ENCODE measurements at regions not wholly inside any gene's neighbourhood (a gene's known extent, or its start where the extent isn't known, plus 50 kb on each side); places are given as distances from the start of the nearest gene placed in this dataset.

DNA sequence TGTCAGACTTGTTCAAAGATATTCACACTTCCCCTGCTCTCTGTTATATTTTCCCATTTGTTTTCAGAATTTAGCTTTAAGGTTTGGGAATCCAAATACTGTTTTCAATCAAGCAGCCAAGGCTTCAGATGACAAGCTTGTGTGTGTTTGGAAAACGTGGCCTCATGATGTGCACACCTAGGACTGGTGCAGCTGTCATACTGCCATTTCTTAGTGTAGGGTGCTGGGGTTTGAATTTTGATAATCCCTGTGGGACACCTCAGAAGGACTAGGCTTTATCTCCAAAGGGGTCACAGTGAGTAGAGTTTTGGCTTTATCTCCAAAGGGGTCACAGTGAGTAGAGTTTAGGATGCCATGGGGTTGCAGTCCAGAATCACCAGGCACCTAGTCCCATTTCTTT is 65.3 kb upstream of the JAG1 start:
- TF ChIP-seq, protein P1, sequence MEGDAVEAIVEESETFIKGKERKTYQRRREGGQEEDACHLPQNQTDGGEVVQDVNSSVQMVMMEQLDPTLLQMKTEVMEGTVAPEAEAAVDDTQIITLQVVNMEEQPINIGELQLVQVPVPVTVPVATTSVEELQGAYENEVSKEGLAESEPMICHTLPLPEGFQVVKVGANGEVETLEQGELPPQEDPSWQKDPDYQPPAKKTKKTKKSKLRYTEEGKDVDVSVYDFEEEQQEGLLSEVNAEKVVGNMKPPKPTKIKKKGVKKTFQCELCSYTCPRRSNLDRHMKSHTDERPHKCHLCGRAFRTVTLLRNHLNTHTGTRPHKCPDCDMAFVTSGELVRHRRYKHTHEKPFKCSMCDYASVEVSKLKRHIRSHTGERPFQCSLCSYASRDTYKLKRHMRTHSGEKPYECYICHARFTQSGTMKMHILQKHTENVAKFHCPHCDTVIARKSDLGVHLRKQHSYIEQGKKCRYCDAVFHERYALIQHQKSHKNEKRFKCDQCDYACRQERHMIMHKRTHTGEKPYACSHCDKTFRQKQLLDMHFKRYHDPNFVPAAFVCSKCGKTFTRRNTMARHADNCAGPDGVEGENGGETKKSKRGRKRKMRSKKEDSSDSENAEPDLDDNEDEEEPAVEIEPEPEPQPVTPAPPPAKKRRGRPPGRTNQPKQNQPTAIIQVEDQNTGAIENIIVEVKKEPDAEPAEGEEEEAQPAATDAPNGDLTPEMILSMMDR (IDR thresholded peaks at IDR 0.05; ENCODE audit: low read depth, low read length), result no peak
- no peak for TF ChIP-seq EZH2phosphoT487 (IDR thresholded peaks at IDR 0.05; ENCODE audit: low read depth)

Data from OCI-LY3 (cell line).